HuH-7 (cell line): ENCODE measurements at regions not wholly inside any gene's neighbourhood (a gene's known extent, or its start where the extent isn't known, plus 50 kb on each side); places are given as distances from the start of the nearest gene placed in this dataset.

Experiments
- DNase-seq: peaks from one replicate; pipeline ENCODE4 v3.0.0; 2011; ENCODE audit warnings: low spot score

DNA sequence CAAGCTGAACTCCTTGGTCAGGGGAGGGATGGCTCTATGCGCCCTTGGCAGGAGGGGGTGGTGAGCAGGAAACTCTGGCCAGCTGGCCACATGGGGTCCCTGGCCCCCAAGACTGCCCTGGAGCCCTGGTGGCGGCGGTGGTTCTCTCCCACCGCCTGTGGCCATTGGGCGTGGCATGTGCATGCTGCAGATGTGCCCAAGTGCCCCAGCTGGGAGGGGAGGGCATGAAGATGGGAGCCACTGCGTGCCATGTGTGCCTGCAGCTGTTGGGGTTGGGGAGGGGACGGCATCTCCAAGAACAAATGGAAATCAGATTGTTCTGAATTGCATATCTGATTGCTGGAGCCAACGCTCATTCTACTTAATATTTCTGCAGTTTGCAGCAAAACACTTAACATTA is 115.7 kb upstream of the IGF1 start:
- DNase-seq: no peak

DNA sequence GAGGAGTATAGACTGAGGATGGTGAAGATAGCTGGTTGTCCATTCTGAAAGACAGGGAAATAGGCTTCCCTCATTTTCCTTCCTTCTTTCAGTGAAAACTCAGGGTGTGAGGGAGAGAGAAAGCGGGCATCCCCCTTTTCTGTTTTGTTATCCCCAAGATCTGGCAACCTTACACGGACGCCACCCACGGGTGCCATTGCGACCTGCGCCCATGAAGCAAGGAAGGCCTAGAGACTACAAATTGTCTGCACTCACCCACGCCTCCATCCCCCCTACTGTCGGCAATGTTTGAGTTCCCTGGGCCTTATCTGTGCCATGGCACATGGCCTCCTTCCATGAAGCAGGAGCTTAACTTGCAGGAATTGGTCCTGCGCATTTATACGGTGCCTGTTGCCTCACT is 115.0 kb upstream of the IGF1 start:
- DNase-seq: no peak

DNA sequence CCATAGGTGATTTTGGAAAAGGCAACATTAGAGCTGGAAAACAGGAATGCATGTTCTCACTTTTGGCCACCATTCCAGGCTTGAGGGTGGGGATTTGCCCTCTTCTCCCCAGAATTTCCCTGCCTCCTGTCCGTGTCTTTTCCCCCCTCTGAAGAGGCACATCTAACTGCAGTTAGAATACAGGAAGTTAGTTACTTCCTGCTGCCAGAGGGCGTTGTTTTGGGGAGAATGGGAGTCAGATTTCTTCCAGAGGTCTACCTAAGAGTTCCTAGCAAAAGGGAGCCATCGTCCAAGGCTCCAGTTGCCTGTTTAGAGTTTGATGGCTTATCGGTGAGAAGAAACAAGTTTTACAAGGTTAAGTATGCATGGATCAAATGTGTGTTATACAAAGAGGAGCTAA is 112.8 kb upstream of the IGF1 start:
- DNase-seq: no peak

DNA sequence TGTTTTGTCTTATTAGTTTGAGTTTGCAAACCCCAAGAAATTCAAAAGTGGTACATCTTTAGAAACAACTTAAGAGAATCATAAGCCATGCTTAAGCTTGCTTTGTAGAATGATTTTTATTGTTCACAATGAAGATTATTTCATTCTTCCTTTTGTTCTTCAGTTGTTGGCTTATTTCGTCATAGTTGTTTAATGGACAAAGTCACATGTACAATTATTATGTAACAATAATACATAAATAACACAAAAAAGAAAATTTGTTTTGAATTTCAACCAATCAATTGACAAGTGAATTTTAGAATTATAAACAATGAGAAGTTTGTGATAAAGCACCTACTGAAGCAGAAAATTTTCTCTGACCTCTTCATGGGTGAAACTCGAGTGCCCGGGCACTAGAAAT is 111.8 kb upstream of the IGF1 start:
- no peak for DNase-seq

DNA sequence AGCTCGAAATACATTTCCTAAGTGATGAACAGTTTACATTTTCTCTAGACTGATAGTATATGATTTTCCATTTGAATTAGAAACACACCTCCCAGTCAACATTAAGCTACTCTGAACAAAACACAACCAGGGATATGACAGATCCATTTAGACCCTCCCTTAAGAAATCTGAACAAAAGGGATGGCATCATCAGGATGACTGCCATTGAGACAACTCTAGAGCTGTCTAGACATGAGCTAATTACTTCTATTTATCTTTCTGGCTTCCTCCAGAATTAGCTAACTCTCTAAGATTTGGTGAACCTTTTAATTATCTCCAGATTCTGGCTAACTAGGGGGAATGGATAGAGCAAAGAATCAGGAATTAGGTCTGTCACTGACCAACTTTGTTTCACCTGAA is 92.9 kb upstream of the IGF1 start:
- no peak for DNase-seq

DNA sequence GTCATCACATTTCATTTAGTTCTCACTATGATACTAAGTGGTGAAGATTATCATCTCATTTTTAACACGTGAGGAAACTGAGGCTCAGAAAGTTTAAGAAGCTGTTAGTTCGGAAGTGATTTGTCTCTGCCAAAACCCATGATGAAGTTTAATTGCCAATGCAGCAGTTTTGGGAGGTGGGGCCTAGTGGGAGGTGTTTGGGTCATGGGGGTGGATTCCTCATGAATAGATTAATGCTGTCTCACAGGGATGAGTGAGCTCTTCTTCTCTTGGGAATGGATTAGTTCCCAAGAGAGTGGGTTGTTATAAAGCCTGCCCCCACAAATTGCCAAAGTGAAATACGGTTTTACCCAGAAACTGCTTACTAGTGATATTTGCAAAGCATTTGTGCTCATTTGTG is 91.5 kb upstream of the IGF1 start:
- DNase-seq: no peak

DNA sequence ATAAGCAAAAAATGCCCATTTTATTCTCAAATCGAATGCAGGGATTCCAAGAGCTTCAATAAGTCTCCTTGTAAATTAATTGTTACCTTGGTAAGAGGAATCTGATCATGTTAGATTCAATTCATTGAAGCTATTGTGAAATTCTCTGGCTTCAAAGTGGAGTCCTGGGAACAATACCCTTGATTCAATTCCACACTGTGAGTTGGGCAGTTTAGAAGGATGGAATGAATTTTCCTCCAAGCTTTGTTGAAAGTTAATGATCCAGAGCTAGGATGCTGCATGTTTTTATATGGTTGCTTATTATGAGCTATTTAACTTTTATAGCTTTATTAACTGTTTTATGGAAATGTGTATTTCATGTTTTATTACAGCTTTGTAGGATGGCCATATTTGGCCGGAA is 89.9 kb upstream of the IGF1 start:
- DNase-seq: no peak

DNA sequence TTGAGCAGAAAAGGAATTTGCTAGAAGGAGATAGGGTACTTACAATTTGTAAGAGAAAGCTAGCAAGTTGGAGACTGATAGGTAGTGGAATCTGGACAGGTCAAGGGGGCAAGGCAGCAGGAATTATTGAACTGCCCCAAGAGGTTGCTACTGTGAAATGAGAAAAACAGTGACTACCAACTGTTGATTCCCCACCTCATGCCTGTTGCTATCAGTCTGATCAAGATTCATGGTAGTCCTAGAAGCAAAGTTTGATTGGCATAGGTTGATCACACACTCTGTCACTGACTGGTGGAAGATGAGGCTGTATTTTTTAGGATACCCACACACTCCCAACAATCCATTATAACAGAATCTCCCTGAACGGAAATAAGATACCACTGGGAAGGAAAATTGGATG is 89.4 kb upstream of the IGF1 start:
- no peak for DNase-seq

DNA sequence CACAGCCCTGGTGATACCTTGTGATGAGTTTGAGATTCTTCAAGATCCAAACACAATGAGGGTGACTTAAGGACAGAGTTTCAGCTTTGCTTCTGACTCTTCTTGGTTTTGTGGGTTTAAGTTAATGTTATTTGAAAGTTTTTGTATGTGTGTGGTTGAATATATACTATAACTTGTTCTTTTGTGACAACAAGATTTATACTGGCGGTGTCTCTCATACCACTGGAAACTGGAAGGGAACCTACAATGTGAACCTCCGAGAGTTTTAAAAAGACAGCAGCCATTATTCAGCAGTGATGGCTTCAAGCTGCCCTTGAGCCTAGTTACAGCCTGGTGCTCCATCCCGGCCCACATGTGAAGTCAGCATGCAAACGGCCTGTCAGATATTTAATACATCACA is 87.9 kb upstream of the IGF1 start:
- no peak for DNase-seq

DNA sequence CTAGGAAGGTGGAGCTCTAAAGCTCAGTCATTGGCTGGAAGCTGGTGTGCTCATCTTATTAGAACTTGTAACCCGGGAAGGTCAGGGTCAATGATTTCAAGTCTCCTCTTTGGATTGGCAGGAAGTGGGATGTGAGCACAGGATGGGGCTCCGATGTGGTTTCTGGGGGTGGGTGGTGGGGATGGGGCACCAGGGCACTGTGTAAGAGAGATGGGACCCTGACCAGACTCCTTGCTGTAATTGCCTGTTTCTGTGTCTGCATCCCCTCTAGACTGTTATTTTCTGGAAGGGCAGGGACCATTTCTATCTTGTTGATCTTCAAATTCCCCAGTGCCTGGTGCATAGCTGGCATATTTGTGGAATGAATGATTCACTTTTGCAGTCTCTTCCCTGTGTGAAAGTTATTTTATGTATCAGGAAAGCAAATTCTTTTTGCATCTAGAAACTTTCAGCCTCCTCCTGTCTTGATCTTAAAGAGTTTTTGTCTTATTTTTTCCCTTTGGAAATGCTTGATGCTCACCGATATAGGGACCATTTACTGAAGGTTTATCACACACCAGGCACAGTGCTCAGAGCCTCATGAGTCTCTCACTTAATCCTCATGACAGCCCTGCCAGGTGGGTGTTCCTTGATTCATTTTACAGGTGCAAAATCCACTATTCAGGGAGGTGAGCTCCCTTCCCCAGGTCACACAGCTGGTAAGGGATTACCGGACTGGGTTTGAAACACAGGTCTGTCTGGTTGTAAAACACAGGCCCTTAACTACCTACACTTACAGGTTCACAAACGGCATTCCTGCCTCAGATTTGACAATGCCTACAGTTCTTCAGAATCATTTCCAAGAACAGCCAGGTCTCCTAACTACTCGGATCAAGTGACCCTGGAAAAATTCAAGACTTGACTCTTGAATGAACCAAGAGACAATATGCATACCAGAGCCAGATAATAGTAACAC is 86.9 kb upstream of the IGF1 start:
- DNase-seq: no peak

DNA sequence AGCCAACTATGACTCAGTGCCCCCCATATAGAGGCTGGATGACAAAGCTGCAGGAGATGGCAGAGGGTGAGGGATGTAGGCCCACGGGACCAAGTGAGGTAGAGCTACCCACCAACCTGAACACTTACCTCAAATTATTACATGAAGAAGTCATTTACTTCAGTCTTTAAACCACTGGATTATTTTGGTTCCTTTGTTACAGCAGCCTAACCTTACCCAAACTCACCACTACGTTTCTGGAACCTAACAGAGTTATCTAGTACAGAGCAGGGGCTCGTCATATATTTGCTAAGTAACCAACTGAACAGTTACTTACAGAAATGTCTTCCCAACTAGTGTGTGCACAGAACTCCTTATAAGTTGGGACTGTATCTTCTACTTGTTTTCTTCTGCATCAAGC is 85.2 kb upstream of the IGF1 start:
- no peak for DNase-seq

DNA sequence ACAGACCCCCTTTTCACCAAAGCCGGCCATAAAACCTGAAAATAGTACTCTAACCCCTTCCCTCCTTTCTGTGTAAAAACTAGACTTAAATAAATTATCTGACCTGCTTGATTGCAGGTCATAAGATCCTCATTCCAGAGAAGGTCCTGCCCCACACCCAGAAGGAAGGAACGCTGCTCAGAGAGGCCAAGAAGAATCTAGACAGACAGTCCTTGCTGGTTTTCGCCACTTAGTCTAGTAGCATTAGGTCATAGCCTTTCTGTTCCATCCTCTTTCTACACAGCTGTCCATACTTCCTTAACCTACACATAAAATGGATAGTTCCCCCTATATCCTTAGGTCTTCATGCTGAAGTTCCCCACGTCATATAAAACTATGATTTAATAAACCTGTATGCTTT is 83.7 kb upstream of the IGF1 start:
- no peak for DNase-seq

DNA sequence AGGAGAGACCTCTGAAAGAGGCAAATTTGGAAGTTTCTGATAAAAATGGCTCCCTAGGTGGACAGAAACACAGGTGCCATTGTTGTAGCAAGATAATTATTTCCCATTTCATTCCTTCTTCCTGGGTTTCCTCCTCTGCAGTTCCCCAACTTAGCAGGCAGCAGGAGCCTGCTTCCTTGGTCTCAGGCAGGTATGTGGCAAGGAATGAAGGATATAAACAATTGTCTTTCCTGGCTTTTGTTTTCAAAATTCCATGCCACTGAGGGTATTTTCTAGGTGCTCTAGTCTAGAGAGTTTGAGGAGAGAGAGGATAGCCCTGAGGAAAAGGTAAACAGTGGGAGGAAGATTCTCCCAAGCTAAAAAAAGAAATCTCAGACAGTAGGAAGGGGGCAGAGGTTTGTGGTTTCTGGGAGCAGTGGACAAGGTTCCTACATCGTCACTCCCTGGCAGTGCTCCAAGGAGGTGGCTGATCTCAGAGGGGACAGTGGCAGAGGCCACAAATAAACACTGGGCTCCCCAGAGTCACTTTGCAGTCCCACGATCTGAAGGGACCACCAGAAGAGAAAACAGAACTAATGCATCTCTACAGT is 82.6 kb upstream of the IGF1 start:
- DNase-seq: no peak

DNA sequence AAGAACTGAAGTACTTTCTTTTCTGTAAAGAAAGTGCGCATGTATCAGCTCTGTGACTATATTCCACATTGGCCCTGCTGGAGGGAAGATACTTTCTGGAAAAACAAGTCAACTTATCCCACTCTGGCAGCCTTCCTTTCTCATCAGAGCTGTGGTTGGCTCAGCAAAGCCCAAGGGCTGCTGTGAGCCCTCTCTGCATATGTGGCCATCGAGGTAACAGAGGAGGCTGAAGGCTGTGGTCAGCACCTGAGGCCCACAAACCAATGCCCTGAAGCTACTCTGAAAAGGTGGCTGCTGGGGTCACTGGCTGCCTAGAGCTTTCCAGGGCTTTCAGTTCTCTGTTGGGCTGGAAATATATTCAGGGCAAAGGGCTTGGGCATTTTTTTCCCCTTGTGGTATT is 70.8 kb upstream of the IGF1 start:
- DNase-seq: no peak

DNA sequence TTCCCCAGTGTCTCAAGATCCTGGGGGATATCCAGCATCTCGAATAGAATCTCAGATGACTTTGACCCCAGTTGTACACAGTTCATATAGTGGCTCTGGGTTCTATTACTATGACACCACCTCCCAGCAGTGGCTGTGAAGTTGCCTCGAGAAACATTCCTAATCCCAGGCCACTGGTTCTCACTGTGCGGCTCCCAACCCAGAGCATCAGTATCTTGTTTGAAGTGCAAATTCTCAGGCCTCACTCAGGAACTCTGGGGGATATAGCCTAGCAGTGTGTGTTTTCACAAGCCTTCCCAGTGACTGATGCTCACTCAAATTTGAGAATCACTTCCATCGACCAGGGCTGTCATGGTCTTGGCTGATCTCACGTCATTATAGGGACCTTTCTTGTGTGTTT is 69.3 kb upstream of the IGF1 start:
- no peak for DNase-seq

DNA sequence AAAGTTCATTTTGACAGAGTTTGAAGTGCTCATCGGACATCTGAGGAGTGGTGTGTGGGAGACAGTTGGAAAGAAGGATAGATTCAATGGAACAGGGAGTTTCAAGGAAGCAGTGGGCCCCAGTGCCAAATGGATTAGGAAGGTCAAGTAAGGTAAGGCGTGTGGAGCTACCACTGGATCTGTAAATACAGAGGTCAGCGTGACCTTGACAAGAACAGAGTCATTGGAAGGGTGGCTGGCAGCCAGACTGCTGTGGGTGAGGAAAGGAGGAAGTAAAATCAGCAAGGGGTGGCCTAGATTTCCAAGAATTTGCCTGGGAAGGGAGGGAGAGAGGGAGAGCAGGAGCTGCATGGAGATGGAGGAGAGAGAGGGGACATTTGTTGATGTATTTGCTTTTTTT is 68.2 kb upstream of the IGF1 start:
- DNase-seq: no peak

DNA sequence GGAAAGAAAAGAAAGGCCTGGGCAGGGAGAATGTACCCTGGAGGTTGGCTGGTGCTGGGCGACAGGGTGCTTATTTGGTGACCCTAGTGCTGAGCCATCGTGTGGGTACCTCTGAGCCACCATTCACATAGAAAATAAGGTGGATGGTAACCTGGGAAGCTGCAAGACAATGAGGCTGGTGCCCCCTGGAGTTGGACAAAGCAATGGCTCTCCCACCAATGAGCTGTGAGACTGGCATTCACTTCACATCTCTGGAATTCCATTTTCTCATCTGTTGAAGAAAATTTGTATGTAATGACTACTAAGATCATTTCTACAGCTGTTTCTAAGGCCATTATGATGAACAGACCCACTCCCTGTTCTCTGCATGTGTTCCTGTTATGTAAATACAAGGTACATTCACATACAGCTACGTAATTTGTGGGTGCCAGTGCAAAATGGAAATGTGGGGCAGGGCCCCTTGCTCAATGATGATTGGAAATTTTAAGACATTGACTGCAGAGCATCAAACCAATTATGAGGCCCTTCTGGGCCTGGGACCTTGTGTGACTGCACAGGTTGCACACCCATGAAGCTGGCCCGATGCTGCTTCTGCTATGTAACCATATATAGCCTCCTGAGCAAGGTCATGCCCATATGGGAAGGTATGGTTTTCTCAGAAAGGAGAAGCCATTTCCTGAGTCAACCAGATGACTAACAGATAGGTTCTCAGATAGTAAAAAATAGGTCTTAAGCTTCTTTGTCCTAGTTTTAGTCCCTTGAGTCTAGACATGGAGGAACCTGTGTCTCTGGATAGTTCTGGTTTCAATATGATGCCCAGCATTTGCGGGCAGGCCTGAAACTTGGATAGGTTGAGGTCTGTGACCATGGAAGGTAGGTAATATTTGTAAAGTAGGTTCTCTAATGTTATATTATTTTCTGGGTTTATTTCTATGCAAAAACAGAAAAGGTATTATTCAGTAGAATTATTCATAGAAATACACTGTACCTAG is 63.4 kb upstream of the IGF1 start:
- DNase-seq: peak; percentile 10

DNA sequence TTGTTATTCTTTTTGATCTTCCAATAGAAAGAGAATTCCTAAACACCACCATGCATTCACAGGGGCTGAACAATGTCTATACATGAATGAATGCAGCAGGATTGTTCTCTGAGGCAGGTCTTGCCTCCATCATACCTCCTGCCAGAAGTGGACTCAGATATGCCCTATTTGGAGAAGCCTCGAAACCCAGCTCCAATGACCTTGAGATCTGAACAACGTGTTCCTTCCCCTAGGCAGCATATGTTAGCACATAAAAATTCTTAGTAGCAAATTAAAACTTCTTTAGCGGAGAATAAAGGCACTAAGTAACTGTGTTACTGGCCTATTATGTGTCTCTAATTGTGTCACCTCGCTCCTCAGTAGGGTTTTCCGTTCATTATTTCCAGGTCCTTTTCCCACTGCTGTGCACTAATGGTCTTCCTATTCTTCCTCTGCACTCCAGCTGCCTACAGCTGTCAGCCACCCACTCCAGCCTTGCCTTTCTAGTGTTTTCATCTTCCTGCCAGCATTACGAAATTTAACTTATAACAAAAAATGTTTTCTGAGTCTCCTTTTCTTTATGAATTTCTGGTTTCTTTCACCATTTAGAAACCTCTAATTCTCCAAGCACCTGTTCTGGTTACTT is 62.6 kb upstream of the IGF1 start:
- DNase-seq: no peak

DNA sequence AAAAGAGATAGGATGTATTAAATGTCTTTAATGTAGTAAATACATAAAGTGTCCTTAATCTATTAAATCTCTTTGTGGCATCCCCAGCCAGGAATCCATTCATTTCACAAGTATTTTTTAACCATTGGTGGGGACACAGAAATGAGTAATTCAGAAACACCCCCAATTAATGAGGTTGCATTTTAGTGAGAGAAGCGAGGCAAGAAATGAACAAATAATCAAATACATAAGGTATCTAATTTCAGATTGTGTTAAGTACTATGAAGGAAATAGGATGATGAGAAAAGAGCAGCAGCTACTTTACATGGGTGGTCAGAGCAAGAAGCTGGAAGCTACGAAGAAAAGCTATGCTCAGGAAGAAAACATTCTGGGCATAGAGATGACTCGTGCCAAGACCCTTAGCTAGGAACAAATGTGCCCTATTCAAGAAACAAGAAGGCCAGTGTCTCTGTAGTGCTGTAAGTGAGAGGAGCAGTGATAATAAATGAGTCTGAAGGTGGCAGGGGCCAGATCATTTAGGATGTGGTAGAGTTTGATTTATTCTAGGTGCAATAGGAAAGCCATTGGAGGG is 60.5 kb upstream of the IGF1 start:
- no peak for DNase-seq

DNA sequence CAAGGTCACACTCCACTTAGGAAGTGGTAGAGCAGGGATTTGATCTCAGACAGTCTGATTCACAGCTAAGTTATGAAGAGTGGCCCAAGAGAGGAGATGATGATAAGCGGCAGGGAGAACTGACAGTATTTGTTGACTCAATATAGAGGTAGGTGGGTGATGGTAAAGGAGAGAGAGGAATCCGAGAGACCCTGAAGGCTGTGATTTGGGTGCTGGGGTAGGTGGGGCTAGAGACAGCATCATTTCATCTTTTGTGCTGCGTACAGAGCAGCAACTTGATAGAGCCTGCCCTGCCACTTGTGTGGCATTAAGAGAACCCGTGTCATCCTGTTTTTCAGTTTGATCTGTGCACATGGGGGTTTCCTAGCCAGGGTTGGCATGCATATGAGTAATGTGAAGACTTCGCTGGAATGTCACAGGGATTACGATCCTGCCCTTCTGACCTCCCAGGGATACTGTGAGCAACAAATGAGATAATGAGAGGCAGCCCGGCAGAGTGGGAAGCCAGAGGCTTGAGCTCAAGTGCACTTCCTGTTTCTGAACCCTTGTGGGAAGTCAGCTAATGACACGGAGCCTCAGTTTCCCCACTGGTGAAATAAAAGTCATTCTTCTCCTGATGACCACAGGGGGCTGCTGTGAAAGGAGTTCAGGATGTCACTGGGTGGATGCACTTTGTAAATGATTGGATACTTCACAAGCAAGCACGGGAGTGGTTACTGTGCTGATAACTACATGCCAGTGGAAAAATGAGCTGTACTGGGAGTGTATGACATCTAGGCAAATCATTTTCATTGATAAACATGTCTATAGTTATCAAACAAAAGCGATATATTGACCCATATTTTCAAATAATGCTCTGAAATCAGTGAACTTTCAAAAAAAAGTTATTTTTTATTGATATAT is 59.5 kb upstream of the IGF1 start:
- no peak for DNase-seq

DNA sequence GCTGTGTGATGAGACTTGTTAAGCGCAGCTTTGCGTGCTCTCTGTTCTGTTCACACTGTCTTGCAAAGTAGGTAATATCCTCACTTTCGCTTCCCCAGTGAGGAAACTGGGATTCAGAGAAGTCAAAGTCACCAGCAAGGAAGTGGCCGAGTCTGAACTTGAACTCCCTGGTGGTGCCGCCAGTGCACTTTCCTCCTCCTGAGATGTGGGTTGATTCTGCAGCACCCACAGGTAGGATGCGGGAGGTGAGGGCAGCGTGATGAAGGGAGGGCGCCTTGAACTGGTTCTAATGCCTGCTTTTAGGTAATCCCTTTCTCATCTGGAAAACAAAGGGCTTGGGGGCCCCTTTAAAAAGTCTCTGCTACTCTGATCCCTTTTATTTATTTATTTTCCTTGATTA is 54.9 kb upstream of the IGF1 start:
- DNase-seq: no peak
